Neural crest cell (in vitro differentiated cells): ENCODE measurements at regions not wholly inside any gene's neighbourhood (a gene's known extent, or its start where the extent isn't known, plus 50 kb on each side); places are given as distances from the start of the nearest gene placed in this dataset.

Experiments used
- DNase-seq: peaks from one replicate; pipeline ENCODE4 v3.0.0; 2021; ENCODE audit warnings: low read depth, mixed read lengths, low spot score
- H3K27ac Mint-ChIP-seq: one replicate; pipeline ENCODE4 v1.8.0; 2021; ENCODE audit warnings: mild to moderate bottlenecking, mixed read lengths; ENCODE audit not compliant: unreplicated experiment
- H3K27me3 Mint-ChIP-seq: 2 replicates; pipeline ENCODE4 v1.8.0; 2021; ENCODE audit warnings: low read depth, mild to moderate bottlenecking, mixed read lengths
- H3K36me3 Mint-ChIP-seq: 2 replicates; pipeline ENCODE4 v1.8.0; 2021; ENCODE audit warnings: low read depth, mild to moderate bottlenecking, mixed read lengths
- H3K4me1 Mint-ChIP-seq: 2 replicates; pipeline ENCODE4 v1.8.0; 2021; ENCODE audit warnings: mixed read lengths
- H3K4me3 Mint-ChIP-seq: one replicate; pipeline ENCODE4 v1.8.0; 2021; ENCODE audit warnings: mild to moderate bottlenecking, mixed read lengths
- H3K9me3 Mint-ChIP-seq: 2 replicates; pipeline ENCODE4 v1.8.0; 2021; ENCODE audit warnings: mixed read lengths
- TF ChIP-seq, protein P1 (sequence below): fragments of 200-600 bp; sonication (generic); conservative IDR thresholded peaks from 2 replicates; pipeline ENCODE4 v1.5.0; 2021; ENCODE audit warnings: antibody characterized with exemption, mild to moderate bottlenecking

DNA sequence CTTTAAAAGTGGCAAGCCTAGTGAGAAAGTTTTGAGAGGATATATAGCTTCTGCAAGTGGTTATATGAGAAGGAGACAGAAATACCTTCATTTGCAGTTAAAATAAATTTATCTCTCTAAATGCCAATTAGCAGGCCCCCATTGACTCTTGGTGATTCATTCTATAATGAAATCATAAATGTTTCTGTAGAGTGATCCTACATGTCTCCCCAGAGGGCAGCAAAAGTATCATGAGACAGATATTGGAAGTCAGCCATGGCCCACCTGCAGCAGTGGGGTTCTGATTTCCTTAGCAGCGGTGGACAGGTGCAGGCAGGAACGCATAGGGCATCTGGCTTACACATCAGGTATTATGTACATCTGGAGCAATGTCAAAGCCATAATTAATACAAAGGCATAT lies 385.4 kb upstream of the SLC10A2 start:
- H3K27me3 Mint-ChIP-seq, result no peaks in the 10 kb centered on the region
- peaks cover 3% of the 10 kb centered on the region for H3K9me3 Mint-ChIP-seq
- TF ChIP-seq, protein P1, sequence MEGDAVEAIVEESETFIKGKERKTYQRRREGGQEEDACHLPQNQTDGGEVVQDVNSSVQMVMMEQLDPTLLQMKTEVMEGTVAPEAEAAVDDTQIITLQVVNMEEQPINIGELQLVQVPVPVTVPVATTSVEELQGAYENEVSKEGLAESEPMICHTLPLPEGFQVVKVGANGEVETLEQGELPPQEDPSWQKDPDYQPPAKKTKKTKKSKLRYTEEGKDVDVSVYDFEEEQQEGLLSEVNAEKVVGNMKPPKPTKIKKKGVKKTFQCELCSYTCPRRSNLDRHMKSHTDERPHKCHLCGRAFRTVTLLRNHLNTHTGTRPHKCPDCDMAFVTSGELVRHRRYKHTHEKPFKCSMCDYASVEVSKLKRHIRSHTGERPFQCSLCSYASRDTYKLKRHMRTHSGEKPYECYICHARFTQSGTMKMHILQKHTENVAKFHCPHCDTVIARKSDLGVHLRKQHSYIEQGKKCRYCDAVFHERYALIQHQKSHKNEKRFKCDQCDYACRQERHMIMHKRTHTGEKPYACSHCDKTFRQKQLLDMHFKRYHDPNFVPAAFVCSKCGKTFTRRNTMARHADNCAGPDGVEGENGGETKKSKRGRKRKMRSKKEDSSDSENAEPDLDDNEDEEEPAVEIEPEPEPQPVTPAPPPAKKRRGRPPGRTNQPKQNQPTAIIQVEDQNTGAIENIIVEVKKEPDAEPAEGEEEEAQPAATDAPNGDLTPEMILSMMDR, result no peak
- no peaks in the 10 kb centered on the region for H3K4me1 Mint-ChIP-seq
- DNase-seq, result no peak
- H3K36me3 Mint-ChIP-seq, result no peaks in the 10 kb centered on the region
- no peak overlapping the region for H3K27ac Mint-ChIP-seq
- no peak overlapping the region for H3K4me3 Mint-ChIP-seq

DNA sequence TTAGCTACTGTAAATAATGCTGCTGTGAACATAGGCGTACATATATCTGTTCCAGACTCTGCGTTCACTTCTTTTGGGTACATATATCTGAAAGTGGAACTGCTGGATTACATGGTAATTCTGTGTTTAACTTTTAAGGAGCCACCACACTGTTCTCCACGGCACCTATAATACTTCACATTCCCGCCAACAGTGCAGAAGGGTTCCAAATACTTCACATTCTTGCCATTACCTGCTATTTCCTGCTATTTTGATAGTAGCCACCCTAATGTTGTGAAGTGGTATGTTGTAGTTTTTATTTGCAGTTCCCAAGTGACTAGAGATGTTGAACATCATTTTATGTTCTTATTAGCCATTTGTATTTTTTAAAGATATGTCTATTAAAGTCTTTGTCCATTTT lies 377.4 kb upstream of the SLC10A2 start:
- Mint-ChIP-seq H3K36me3 (no peaks in the 10 kb centered on the region), H3K4me1 (no peaks in the 10 kb centered on the region)

DNA sequence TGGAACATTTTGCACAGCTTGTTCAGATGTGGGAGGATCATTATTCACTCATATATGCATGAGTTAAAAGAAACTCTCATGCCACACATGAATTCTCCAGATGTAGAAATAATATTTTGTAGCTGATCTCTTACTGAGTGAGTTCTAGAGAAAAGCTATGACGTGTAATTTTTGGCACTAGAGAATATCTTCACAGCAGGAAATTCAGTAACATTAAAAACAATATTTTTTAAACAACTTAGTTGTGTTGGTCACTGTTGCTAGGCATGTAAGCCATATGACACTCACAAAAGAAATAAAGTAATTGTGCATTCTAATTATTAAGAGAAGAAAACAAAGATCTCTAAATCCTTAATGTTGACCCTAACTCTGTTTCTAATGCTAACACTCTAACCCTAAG lies 371.4 kb upstream of the SLC10A2 start:
- no peak overlapping the region for H3K27ac Mint-ChIP-seq
- TF ChIP-seq, protein P1, result no peak
- DNase-seq, result no peak
- H3K27me3 Mint-ChIP-seq, result no peaks in the 10 kb centered on the region
- H3K36me3 Mint-ChIP-seq, result no peaks in the 10 kb centered on the region
- no peak overlapping the region for H3K4me3 Mint-ChIP-seq
- H3K4me1 Mint-ChIP-seq, result no peaks in the 10 kb centered on the region
- H3K9me3 Mint-ChIP-seq, result no peaks in the 10 kb centered on the region

More for the DNA sequence above, 377.4 kb upstream of the SLC10A2 start:
- Mint-ChIP-seq H3K27ac (no peak overlapping the region), H3K9me3 (peaks cover 4% of the 10 kb centered on the region), H3K27me3 (no peaks in the 10 kb centered on the region), H3K4me3 (no peak overlapping the region)
- DNase-seq, result no peak
- TF ChIP-seq, protein P1, result no peak

DNA sequence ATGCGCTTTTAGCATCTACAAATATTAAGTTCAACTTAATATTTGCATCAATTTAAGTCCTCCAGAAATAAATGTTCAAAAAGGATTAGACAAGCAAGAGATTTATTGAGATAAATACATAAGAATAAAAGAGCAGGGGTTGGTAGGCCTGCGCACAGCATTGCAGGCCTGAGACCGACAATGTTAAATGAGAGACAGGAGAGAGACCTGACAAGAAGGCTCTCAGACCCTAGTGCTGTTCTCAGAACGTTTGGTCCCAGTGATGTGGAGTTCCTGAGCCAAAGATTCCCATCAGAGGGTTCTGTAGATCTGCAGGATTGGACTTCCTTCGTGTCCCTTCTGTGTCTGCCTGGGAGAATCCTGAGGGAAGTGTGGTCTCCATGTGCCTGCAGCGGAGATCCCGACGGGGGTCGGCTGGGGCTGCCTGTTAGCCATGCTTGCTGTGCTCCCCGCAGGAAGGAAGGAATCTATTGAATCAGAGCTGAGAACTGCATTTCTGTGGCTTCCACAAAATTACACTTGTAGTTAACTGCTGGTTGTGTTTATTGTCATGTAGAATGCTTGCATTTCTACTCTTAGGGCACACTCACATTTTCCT lies 369.9 kb upstream of the SLC10A2 start:
- DNase-seq, result no peak
- no peak overlapping the region for H3K27ac Mint-ChIP-seq
- TF ChIP-seq, protein P1, result no peak
- no peaks in the 10 kb centered on the region for H3K4me1 Mint-ChIP-seq
- no peaks in the 10 kb centered on the region for H3K9me3 Mint-ChIP-seq
- no peaks in the 10 kb centered on the region for H3K36me3 Mint-ChIP-seq
- H3K27me3 Mint-ChIP-seq, result no peaks in the 10 kb centered on the region
- H3K4me3 Mint-ChIP-seq, result no peak overlapping the region

DNA sequence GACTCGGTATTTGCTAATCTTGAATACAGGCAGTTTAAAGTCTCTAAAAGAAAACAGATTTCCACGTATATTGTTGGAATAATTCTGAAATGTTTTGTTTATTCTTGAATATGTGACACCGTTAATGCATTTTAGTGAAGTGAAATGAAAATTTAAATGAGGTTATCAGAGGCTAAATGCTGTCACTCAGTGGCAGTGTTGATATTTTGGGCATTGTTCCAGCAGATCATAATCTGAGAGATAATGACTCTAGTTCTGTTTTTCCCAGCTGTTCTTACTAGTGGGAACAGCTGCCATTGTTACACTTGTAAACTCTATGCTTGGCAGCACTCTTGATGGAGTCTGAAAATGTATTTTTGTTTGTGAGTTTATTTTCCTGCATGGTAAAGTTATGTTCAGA lies 365.6 kb upstream of the SLC10A2 start:
- H3K27me3 Mint-ChIP-seq, result no peaks in the 10 kb centered on the region
- H3K4me1 Mint-ChIP-seq, result peaks cover 8% of the 10 kb centered on the region
- TF ChIP-seq, protein P1, result no peak
- no peak overlapping the region for H3K27ac Mint-ChIP-seq
- no peak overlapping the region for H3K4me3 Mint-ChIP-seq
- peaks cover 3% of the 10 kb centered on the region for H3K9me3 Mint-ChIP-seq
- no peaks in the 10 kb centered on the region for H3K36me3 Mint-ChIP-seq
- no peak for DNase-seq
